ENCODE measurements at regions not wholly inside any gene's neighbourhood (a gene's known extent, or its start where the extent isn't known, plus 50 kb on each side); places are given as distances from the start of the nearest gene placed in this dataset.

DNA sequence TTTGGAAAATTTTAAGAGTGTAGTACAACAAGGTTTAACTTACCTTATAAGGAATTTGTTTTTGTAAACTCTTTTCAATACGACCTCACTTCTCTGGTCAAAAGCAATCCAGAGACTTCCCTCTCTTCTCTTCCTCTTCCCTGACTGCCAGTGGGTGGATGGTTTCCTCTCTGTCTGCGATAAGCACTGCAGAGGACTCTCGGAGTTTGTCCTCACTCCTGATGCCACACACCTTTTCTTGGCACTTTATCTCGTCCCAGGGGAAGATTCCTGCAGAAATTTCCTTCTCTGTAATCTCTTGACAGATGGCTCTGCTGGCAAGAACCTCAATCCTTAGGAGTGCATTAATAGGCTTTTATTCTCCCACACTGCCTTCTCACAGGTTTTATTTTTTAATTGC, 641.6 kb downstream of the NR2F1-AS1 start:
- TF ChIP-seq, protein P1, sequence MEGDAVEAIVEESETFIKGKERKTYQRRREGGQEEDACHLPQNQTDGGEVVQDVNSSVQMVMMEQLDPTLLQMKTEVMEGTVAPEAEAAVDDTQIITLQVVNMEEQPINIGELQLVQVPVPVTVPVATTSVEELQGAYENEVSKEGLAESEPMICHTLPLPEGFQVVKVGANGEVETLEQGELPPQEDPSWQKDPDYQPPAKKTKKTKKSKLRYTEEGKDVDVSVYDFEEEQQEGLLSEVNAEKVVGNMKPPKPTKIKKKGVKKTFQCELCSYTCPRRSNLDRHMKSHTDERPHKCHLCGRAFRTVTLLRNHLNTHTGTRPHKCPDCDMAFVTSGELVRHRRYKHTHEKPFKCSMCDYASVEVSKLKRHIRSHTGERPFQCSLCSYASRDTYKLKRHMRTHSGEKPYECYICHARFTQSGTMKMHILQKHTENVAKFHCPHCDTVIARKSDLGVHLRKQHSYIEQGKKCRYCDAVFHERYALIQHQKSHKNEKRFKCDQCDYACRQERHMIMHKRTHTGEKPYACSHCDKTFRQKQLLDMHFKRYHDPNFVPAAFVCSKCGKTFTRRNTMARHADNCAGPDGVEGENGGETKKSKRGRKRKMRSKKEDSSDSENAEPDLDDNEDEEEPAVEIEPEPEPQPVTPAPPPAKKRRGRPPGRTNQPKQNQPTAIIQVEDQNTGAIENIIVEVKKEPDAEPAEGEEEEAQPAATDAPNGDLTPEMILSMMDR (conservative IDR thresholded peaks at IDR 0.05): no peak
- TF ChIP-seq ZFX (IDR thresholded peaks at IDR 0.05): no peak
